ENCODE measurements at regions not wholly inside any gene's neighbourhood (a gene's known extent, or its start where the extent isn't known, plus 50 kb on each side); places are given as distances from the start of the nearest gene placed in this dataset.

DNA sequence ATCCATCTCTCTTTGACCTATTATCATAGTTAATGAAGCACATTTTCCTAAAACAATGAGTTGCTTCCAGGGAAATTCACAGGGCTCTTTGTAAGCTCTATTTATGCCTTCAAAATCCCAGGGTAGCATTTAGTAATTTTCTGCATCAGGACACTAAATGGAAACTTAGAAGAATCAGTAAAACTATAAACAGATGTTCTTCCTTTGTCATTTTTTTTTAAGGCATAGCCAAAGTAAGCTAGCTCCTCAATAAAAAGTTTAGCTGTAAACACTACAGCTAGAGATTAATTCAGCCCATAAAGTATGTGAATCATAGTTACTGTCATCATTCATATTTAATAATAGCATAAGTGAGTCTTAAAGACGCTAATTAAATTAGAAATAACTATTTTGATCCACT, 79.3 kb downstream of the RPL22L1 start:
- Histone ChIP-seq H3K27ac (no peak overlapping the region), H2AFZ (ENCODE audit: low read depth) (no peak overlapping the region)

GRCh38 chr3:170787464-170787863, 82.5 kb downstream of the RPL22L1 start:
- Histone ChIP-seq H3K4me2 (no peak overlapping the region), H4K20me1 (ENCODE audit: insufficient read depth) (no peaks in the 10 kb centered on the region), H3K36me3 (ENCODE audit: insufficient read depth) (no peaks in the 10 kb centered on the region), H3K4me3 (IDR thresholded peaks at IDR 0.05; ENCODE audit: insufficient read depth, low read depth, low read length) (no peak overlapping the region), H3K27ac (no peak overlapping the region), H3K27me3 (ENCODE audit: insufficient read depth, low read depth) (no peaks in the 10 kb centered on the region), H3K4me1 (ENCODE audit: low read depth, poor library complexity, severe bottlenecking) (no peaks in the 10 kb centered on the region), H3K79me2 (ENCODE audit: insufficient read depth, low read depth) (no peaks in the 10 kb centered on the region), H2AFZ (ENCODE audit: low read depth) (no peak overlapping the region), H3K9ac (no peak overlapping the region)
- no peak for TF ChIP-seq CTCF (conservative IDR thresholded peaks at IDR 0.05; ENCODE audit: low read depth, low read length)

More for the DNA sequence above, 79.3 kb downstream of the RPL22L1 start:
- Histone ChIP-seq H3K4me2 (no peak overlapping the region), H3K27me3 (ENCODE audit: insufficient read depth, low read depth) (no peaks in the 10 kb centered on the region), H3K4me3 (IDR thresholded peaks at IDR 0.05; ENCODE audit: insufficient read depth, low read depth, low read length) (no peak overlapping the region), H4K20me1 (ENCODE audit: insufficient read depth) (no peaks in the 10 kb centered on the region), H3K36me3 (ENCODE audit: insufficient read depth) (no peaks in the 10 kb centered on the region), H3K9ac (no peak overlapping the region), H3K79me2 (ENCODE audit: insufficient read depth, low read depth) (no peaks in the 10 kb centered on the region), H3K4me1 (ENCODE audit: low read depth, poor library complexity, severe bottlenecking) (no peaks in the 10 kb centered on the region)
- no peak for TF ChIP-seq CTCF (conservative IDR thresholded peaks at IDR 0.05; ENCODE audit: low read depth, low read length)

DNA sequence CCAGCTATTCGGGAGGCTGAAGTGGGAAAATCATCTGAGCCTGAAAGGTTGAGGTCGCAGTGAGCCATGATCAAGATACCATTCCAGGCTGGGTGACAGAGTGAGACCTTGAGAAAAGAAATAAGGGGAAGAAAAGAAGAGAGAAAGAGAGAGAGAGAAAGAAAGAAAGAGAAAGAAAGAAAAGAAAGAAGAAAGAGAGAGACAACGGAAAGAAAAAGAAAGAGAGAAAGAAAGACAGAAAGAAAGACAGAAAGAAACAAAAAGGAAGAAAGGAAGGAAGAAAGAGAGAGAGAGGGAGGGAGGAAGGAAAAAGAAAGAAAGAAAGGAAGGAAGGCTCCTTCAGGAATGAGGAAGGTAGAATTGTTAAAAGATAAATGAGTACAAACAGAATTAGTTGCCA, 84.5 kb downstream of the RPL22L1 start:
- TF ChIP-seq CTCF (conservative IDR thresholded peaks at IDR 0.05; ENCODE audit: low read depth, low read length), result no peak
- Histone ChIP-seq H3K9ac (no peak overlapping the region), H3K27ac (no peak overlapping the region), H3K4me3 (IDR thresholded peaks at IDR 0.05; ENCODE audit: insufficient read depth, low read depth, low read length) (no peak overlapping the region), H3K27me3 (ENCODE audit: insufficient read depth, low read depth) (no peaks in the 10 kb centered on the region), H3K79me2 (ENCODE audit: insufficient read depth, low read depth) (no peaks in the 10 kb centered on the region), H3K4me2 (no peak overlapping the region), H2AFZ (ENCODE audit: low read depth) (no peak overlapping the region), H3K4me1 (ENCODE audit: low read depth, poor library complexity, severe bottlenecking) (no peaks in the 10 kb centered on the region), H3K36me3 (ENCODE audit: insufficient read depth) (no peaks in the 10 kb centered on the region), H4K20me1 (ENCODE audit: insufficient read depth) (no peaks in the 10 kb centered on the region)

GRCh38 chr3:170784406-170784805, 85.6 kb downstream of the RPL22L1 start:
- no peaks in the 10 kb centered on the region for H3K27me3 ChIP-seq (ENCODE audit: insufficient read depth, low read depth)
- no peak overlapping the region for H2AFZ ChIP-seq (ENCODE audit: low read depth)
- H3K27ac ChIP-seq, result no peak overlapping the region
- no peak for TF ChIP-seq CTCF (conservative IDR thresholded peaks at IDR 0.05; ENCODE audit: low read depth, low read length)
- H3K9ac ChIP-seq, result no peak overlapping the region
- no peak overlapping the region for H3K4me2 ChIP-seq
- no peaks in the 10 kb centered on the region for H3K4me1 ChIP-seq (ENCODE audit: low read depth, poor library complexity, severe bottlenecking)
- no peaks in the 10 kb centered on the region for H3K79me2 ChIP-seq (ENCODE audit: insufficient read depth, low read depth)
- no peak overlapping the region for H3K4me3 ChIP-seq (IDR thresholded peaks at IDR 0.05; ENCODE audit: insufficient read depth, low read depth, low read length)
- H3K36me3 ChIP-seq (ENCODE audit: insufficient read depth), result no peaks in the 10 kb centered on the region
- H4K20me1 ChIP-seq (ENCODE audit: insufficient read depth), result no peaks in the 10 kb centered on the region
